HepG2 (cell line): ENCODE measurements at regions not wholly inside any gene's neighbourhood (a gene's known extent, or its start where the extent isn't known, plus 50 kb on each side); places are given as distances from the start of the nearest gene placed in this dataset.

Source experiments
- ATAC-seq: fragments of 200-7000 bp; cut with Tn5 transposase; 3 replicates; pipeline ENCODE4 v1.9.1; 2020; ENCODE audit warnings: mild to moderate bottlenecking, moderate library complexity
- BruUV-seq: library from RNA; stranded (reverse); fragments of 400-500 nt; replicated peaks from 2 replicates; lab custom pipeline; 2021; lab: Mats Ljungman, UMichigan
- CTCF ChIA-PET: fragments of 300-600 bp; formaldehyde crosslinking; extraction: SDS; loops from one replicate; lab custom pipeline; 2021; ENCODE audit warnings: low total read pairs, inconsistent platforms, low intra/inter-chr PET ratio; lab: Yijun Ruan, JAX
- POLR2A ChIA-PET: fragments of 350-600 bp; sonication (Branson Sonifier 250); formaldehyde crosslinking; loops from one replicate; lab custom pipeline; 2020; ENCODE audit warnings: antibody characterized with exemption, inconsistent platforms; lab: Yijun Ruan, JAX
- DNase-seq: peaks from one replicate; pipeline ENCODE4 v3.0.0-alpha.2; 2015; ENCODE audit warnings: low spot score
- FAIRE-seq: peaks from 3 replicates; lab custom pipeline; 2011; peaks lifted over from hg19 to GRCh38; lab: Jason Lieb, UNC
- H2AFZ ChIP-seq: one replicate; pipeline ENCODE4 v1.6.1; 2011; ENCODE audit warnings: low read length, inconsistent platforms
- H3K27ac ChIP-seq: fragments of 300-600 bp; 3 replicates; pipeline ENCODE4 v1.8.0; 2011; ENCODE audit warnings: mixed run types, mild to moderate bottlenecking, mixed read lengths, low read length, inconsistent platforms; ENCODE audit not compliant: insufficient read depth; ENCODE audit errors: extremely low read length
- H3K27me3 ChIP-seq, 2 experiments: fragments of 200-600 bp in 1 of 2; 2 replicates in 1 of 2; 3 replicates in 1 of 2; pipeline versions ENCODE4 v1.6.0 to v1.8.0; 2011; ENCODE audit warnings: low read length in 2 of 2, mild to moderate bottlenecking in 2 of 2, moderate library complexity in 2 of 2, inconsistent platforms in 1 of 2; ENCODE audit not compliant: insufficient read depth in 2 of 2, control insufficient read depth in 1 of 2
- H3K36me3 ChIP-seq, 2 experiments: fragments of 200-600 bp in 1 of 2; replicated peaks in 1 of 2; 2 replicates in 1 of 2; 3 replicates in 1 of 2; pipeline versions ENCODE4 v1.5.1 to v1.8.0; 2011; ENCODE audit warnings: low read length in 2 of 2, inconsistent platforms in 1 of 2; ENCODE audit not compliant: insufficient read depth in 2 of 2, control insufficient read depth in 1 of 2
- H3K4me1 ChIP-seq: 2 replicates; pipeline ENCODE4 v1.5.1; 2012; ENCODE audit warnings: low read length, inconsistent platforms; ENCODE audit not compliant: insufficient read depth
- H3K4me2 ChIP-seq: 2 replicates; pipeline ENCODE4 v1.6.0; 2011; ENCODE audit warnings: low read depth, low read length, inconsistent platforms
- H3K4me3 ChIP-seq, 3 experiments: fragments of 200-600 bp in 1 of 3; sonication (generic), shearing (Covaris generic) in 1 of 3; replicated peaks in 1 of 3; 2 replicates each; pipeline ENCODE4 v1.5.1; 2011 to 2016; ENCODE audit warnings: low read length in 3 of 3, inconsistent platforms in 2 of 3, low read depth in 2 of 3, mild to moderate bottlenecking in 2 of 3, control low read depth in 1 of 3, mixed read lengths in 1 of 3; ENCODE audit not compliant: insufficient read depth in 1 of 3
- H3K79me2 ChIP-seq: one replicate; pipeline ENCODE4 v1.6.1; 2011; ENCODE audit warnings: low read length, inconsistent platforms; ENCODE audit not compliant: insufficient read depth
- H3K9ac ChIP-seq: 2 replicates; pipeline ENCODE4 v1.6.0; 2011; ENCODE audit warnings: mild to moderate bottlenecking, low read depth, low read length, inconsistent platforms; ENCODE audit not compliant: insufficient read depth
- H3K9me3 ChIP-seq: 2 replicates; pipeline ENCODE4 v1.5.1; 2012; ENCODE audit warnings: mild to moderate bottlenecking, low read length
- H4K20me1 ChIP-seq: 2 replicates; pipeline ENCODE4 v1.6.0; 2011; ENCODE audit warnings: inconsistent platforms, mild to moderate bottlenecking, low read length, moderate library complexity; ENCODE audit not compliant: insufficient read depth
- AKAP8 ChIP-seq: sonication (generic); formaldehyde crosslinking; IDR thresholded peaks from 2 replicates; pipeline ENCODE4 v1.5.1; 2020; ENCODE audit warnings: mild to moderate bottlenecking, missing genetic modification reagents
- ATF1 ChIP-seq: IDR thresholded peaks from 2 replicates; pipeline ENCODE4 v1.6.1; 2016; ENCODE audit warnings: mild to moderate bottlenecking, control low read depth
- ETV5 ChIP-seq: IDR thresholded peaks from 2 replicates; pipeline ENCODE4 v1.6.1; 2018; ENCODE audit warnings: missing biosample characterization, missing genetic modification reagents, inconsistent platforms, borderline replicate concordance
- FOSL2 ChIP-seq: sonication (generic); formaldehyde crosslinking; IDR thresholded peaks from 2 replicates; pipeline ENCODE4 v1.4.0; 2020; ENCODE audit warnings: missing genetic modification reagents
- HMG20A ChIP-seq: IDR thresholded peaks from 2 replicates; pipeline ENCODE4 v1.6.1; 2016; ENCODE audit warnings: borderline replicate concordance
- IRX3 ChIP-seq: sonication (generic); formaldehyde crosslinking; IDR thresholded peaks from 2 replicates; pipeline ENCODE4 v1.8.1; 2023; ENCODE audit warnings: mild to moderate bottlenecking, low read depth, missing genetic modification reagents, borderline replicate concordance
- JUND ChIP-seq: sonication (generic); formaldehyde crosslinking; IDR thresholded peaks from 2 replicates; pipeline ENCODE4 v1.8.0; 2022; ENCODE audit warnings: mild to moderate bottlenecking, missing genetic modification reagents
- MTF2 ChIP-seq: sonication (generic); formaldehyde crosslinking; IDR thresholded peaks from 2 replicates; pipeline ENCODE4 v1.5.0; 2020; ENCODE audit warnings: missing genetic modification reagents, borderline replicate concordance
- NR0B2 ChIP-seq: sonication (generic); formaldehyde crosslinking; IDR thresholded peaks from 2 replicates; pipeline ENCODE4 v1.4.0; 2020; ENCODE audit warnings: mild to moderate bottlenecking, missing genetic modification reagents
- POGZ ChIP-seq: sonication (generic); formaldehyde crosslinking; IDR thresholded peaks from 2 replicates; pipeline ENCODE4 v1.4.0; 2020; ENCODE audit warnings: mild to moderate bottlenecking, missing genetic modification reagents
- RBM22 ChIP-seq: fragments of 200-400 bp; formaldehyde crosslinking; optimal IDR thresholded peaks from 2 replicates; pipeline ENCODE3; 2017; ENCODE audit warnings: mild to moderate bottlenecking, low read length, moderate library complexity
- SMC3 ChIP-seq: IDR thresholded peaks from 2 replicates; pipeline ENCODE4 v1.6.1; 2011; ENCODE audit warnings: low read length, improper control_type of control experiment
- ZNF484 ChIP-seq: sonication (generic); formaldehyde crosslinking; IDR thresholded peaks from 2 replicates; pipeline ENCODE4 v1.5.1; 2020; ENCODE audit warnings: mild to moderate bottlenecking, low read depth, missing genetic modification reagents, borderline replicate concordance
- ZNF619 ChIP-seq: sonication (generic); formaldehyde crosslinking; IDR thresholded peaks from 2 replicates; pipeline ENCODE4 v1.4.0; 2020; ENCODE audit warnings: mild to moderate bottlenecking, missing genetic modification reagents
- ZNF841 ChIP-seq: sonication (generic); formaldehyde crosslinking; IDR thresholded peaks from 2 replicates; pipeline ENCODE4 v1.8.1; 2023; ENCODE audit warnings: missing genetic modification reagents, borderline replicate concordance
- WGBS: methylation state at CpG from one replicate; pipeline ENCODE4 v1.1.6; 2017; ENCODE audit warnings: low lambda C conversion rate; 5-methylcytosine and 5-hydroxymethylcytosine counted together
- in situ Hi-C: cut with HindIII; loops from 2 replicates; pipeline ENCODE4 v1.10.0; 2017; ENCODE audit warnings: low pct_unique_long_range_greater_than_20kb; ENCODE audit not compliant: extremely low pct_ligation_motif_present
- intact Hi-C: fragments of 100-400 bp; cut with micrococcal nuclease; formaldehyde crosslinking; loops from one replicate; pipeline ENCODE4 v1.10.0; 2022; ENCODE audit not compliant: unreplicated experiment

GRCh38 chr10:3525832-3526449, 259.1 kb downstream of the KLF6 start:
- Histone ChIP-seq H3K36me3 (no peaks in the 10 kb centered on the region), H2AFZ (no peak overlapping the region), H3K4me2 (no peak overlapping the region), H3K9me3 (no peaks in the 10 kb centered on the region), H3K27me3 (peaks cover 0 to 22% of the 10 kb centered on the region in 2 experiments; a peak in 2 of 5 replicates), H3K79me2 (no peaks in the 10 kb centered on the region), H3K27ac (no peak overlapping the region), H4K20me1 (no peaks in the 10 kb centered on the region), H3K4me1 (no peaks in the 10 kb centered on the region), H3K9ac (no peak overlapping the region), H3K4me3 (no peak overlapping the region)
- CTCF ChIA-PET: no interaction called here
- intact Hi-C loops: no loop called here
- no TSS peak for BruUV-seq
- TF ChIP-seq ZNF841 (CRISPR knock-in tag) (no peak), FOSL2 (peak; percentile 92), JUND (CRISPR knock-in tag) (0 out of 2 replicates have a peak, but pooled peaks have one; percentile 24)
- ATAC-seq (peak; percentile 50; the same call in 2 of the 3 replicates), DNase-seq (peak; percentile 13), FAIRE-seq (no peak)
- 4% methylated on average over 11 of the region's 11 CpGs for WGBS
- in situ Hi-C loops: no loop called here
- POLR2A ChIA-PET: no interaction called here

GRCh38 chr10:3524086-3524960, 260.7 kb downstream of the KLF6 start:
- no TSS peak for BruUV-seq
- no peak overlapping the region for H3K9ac ChIP-seq
- no peak for ATAC-seq
- H3K4me2 ChIP-seq: no peak overlapping the region
- no peak overlapping the region for H3K27ac ChIP-seq
- WGBS: 49% methylated on average over 7 of the region's 7 CpGs
- no peak overlapping the region for H2AFZ ChIP-seq
- intact Hi-C loops (no loop called here), in situ Hi-C loops (no loop called here)
- H3K9me3 ChIP-seq: no peaks in the 10 kb centered on the region
- no peaks in the 10 kb centered on the region for H3K79me2 ChIP-seq
- H3K36me3 ChIP-seq: no peaks in the 10 kb centered on the region
- no peak overlapping the region for H3K4me3 ChIP-seq
- no peaks in the 10 kb centered on the region for H3K4me1 ChIP-seq
- TF ChIP-seq AKAP8 (CRISPR knock-in tag) (no peak), RBM22 (no peak), NR0B2 (CRISPR knock-in tag) (no peak), POGZ (CRISPR knock-in tag) (no peak), ZNF619 (CRISPR knock-in tag) (no peak), ATF1 (no peak), ETV5 (CRISPR knock-in tag) (no peak), MTF2 (no peak), IRX3 (no peak), SMC3 (no peak), ZNF484 (no peak), HMG20A (CRISPR knock-in tag) (no peak)
- H4K20me1 ChIP-seq: no peaks in the 10 kb centered on the region
- peaks cover 0 to 14% of the 10 kb centered on the region in 2 experiments; a peak in 1 of 5 replicates for H3K27me3 ChIP-seq
- no peak for DNase-seq
- ChIA-PET POLR2A (no interaction called here), CTCF (no interaction called here)
- FAIRE-seq: no peak
